Left forelimb (tissue), 1 donor: ENCODE measurements at regions not wholly inside any gene's neighbourhood (a gene's known extent, or its start where the extent isn't known, plus 50 kb on each side); places are given as distances from the start of the nearest gene placed in this dataset.
A peak's percentile ranks its signal among the peaks of the same experiment; 100 is the strongest.
"Not testable (repeated sequence)": the region's sequence is repeated elsewhere in the genome, so short reads cannot be mapped to it uniquely, and the experiment has no call there.

Source experiments
- DNase-seq: peaks from one replicate; pipeline ENCODE4 v3.0.0-alpha.2; 2018; ENCODE audit warnings: low spot score

GRCh38 chr1:144140243-144140642, 168.5 kb upstream of the FAM72C start:
- DNase-seq = not testable (repeated sequence)

- not testable (repeated sequence) for DNase-seq
Measured at GRCh38 chr1:144105006-144105405, 133.2 kb upstream of the FAM72C start.

GRCh38 chr1:144104000-144104677, 132.4 kb upstream of the FAM72C start:
- DNase-seq = peak; percentile 90

GRCh38 chr1:144103156-144103880, 131.5 kb upstream of the FAM72C start:
- peak; percentile 83 for DNase-seq

DNA sequence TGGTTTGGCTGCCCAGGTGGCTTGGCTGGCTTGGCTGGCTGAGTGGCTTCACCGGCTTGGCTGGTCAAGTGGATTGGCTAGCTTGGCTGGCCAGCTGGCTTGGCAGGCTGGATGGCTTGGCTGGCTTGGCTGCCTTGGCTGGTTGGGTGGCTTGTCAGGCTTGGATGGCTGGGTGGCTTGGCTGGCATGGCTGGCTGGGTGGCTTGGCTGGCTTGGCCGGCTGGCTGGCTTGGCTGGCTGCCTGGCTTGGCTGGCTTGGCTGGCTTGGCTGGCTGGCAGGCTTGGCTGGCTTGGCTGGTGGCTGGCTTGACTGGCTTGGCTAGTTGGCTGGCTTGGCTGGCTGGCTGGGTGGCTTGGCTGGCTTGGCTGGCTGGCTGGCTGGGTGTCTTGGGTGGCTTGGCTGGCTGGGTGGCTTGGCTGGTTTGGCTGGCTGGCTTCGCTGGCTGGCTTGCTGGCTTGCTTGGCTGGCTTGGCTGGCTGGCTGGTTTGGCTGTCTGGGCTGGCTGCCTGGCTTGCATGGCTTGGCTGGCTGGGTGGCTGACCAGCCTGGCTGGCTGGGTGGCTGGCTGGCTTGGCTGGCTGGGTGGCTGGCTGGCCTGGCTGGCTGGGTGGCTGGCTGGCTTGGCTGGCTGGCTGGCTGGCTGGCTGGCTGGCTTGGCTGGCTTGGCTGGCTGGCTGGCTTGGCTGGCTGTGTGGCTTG, 130.4 kb upstream of the FAM72C start:
- DNase-seq = not testable (repeated sequence)

- no peak for DNase-seq
Measured at GRCh38 chr1:144101397-144102045, 129.7 kb upstream of the FAM72C start.

DNA sequence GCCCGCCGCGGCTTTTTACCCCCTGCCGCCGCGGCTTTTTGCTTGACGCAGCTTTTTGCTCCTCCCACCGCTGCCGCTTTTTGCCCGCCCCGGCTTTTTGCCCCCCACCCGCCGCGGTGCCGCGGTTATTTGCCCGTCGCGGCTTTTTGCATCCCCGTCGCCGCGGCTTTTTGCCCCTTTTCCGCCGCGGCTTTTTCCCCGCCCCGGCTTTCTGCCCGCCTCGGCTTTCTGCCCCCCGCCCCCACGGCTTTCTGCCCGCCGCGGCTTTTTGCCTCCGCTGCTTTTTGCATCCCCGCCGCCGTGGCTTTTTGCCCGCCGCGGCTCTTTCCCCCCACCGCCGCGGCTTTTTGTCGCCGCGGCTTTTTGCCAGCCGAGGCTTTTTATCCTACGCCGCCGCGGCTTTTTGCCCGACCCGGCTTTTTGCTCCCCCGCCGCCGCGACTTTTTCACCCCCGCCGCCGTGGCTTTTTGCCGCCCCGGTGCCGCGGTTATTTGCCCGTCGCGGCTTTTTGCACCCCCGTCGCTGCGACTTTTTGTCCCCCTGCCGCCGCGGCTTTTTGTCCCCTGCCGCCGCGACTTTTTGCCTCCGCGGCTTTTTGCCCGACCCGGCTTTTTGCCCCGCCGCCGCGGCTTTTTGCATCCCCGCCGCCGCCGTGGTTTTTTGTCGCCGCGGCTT, 105.5 kb upstream of the FAM72C start:
- DNase-seq = peak; percentile 77

GRCh38 chr1:144076646-144077045, 104.9 kb upstream of the FAM72C start:
- not testable (repeated sequence) for DNase-seq

DNA sequence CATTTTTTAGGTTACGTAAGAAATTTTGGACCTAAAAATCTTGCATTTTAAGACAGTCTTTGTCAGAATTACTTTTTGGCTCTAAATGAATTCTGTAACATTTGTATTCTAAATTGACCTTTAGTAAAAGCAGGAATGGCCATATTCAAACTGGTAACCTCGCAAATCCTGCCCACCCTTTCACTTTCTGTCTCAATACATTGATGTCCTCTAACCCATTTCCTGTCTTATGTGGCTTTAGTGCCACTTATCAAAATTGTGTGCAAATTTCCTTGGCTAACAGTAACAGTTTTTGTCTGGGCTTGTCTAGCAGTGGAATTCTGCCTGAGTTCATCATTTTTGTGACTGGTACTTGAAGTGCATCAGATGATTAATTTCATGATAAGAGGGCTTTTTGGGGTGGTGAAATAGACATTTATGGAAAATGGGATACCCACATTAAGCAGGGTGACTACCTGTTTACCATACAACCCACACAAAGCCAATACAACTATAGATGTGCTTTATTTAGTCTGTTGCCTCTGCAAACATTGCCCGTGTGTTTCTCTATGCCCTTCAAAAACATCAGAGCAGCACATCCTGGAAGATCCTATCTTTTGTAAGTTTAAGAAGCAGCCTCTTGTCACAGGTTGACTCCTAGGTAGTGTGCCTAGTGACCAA, 98.7 kb upstream of the FAM72C start:
- DNase-seq = not testable (repeated sequence)

GRCh38 chr1:144067042-144067441, 95.3 kb upstream of the FAM72C start:
- not testable (repeated sequence) for DNase-seq

DNA sequence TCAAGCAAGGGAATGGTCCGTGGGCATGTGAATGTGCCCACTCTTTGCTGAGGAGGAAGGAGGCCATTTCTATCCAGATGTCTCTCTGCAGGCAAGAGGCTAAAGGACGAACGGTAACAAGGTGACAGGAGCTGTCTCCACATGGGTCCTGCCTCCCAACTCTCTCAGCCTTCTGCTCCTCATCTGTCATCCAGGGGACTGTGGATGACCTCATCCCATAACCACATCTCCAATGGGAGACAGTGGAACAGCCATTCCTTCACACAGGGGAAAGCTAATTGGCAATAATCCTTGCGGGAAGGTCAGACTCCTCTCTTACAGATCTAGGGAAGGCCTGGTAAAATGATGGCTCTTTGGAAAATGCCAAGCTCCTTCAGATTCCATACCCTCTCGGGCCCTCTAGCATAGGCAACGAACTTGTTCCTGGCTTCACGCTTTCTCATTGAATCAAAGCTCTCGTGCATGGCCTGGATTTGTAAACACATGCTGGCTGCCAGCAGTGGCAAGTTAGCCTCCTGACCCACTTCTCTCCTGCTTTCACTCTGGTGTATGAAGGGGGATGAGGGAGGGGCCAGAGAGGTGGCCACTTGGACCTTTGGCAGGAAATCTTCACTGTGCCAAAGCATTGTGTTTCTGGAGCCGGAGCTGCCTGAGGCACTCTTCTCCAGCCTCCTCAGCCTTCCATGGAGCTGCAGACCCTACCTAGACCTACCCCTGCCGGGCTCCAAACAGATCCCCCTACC, 94.5 kb upstream of the FAM72C start:
- DNase-seq = not testable (repeated sequence)

GRCh38 chr1:144065299-144066060, 93.7 kb upstream of the FAM72C start:
- not testable (repeated sequence) for DNase-seq

DNA sequence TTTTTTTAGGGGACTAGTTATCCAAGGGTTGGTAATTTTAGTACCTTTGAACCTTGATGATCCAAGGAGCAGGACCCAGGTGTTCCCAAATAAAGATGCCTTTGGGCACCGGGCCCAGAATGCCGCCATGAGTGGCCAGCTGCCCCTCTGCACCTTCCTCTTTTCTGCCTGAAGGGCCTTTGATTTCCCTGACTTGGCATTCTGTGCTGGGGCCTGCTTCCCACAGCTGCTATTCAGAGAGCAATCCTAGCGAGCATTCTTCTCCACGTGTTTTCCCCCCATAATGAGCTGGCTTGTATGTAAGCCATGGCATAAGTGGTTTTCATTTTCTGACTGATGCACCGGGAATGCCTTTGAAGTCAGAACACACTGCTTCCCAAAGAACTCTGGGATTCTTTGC, 77.6 kb upstream of the FAM72C start:
- DNase-seq = not testable (repeated sequence)

- not testable (repeated sequence) for DNase-seq
Measured at GRCh38 chr1:144046645-144047044, 74.9 kb upstream of the FAM72C start.

GRCh38 chr1:144045751-144046546, 74.2 kb upstream of the FAM72C start:
- not testable (repeated sequence) for DNase-seq

DNA sequence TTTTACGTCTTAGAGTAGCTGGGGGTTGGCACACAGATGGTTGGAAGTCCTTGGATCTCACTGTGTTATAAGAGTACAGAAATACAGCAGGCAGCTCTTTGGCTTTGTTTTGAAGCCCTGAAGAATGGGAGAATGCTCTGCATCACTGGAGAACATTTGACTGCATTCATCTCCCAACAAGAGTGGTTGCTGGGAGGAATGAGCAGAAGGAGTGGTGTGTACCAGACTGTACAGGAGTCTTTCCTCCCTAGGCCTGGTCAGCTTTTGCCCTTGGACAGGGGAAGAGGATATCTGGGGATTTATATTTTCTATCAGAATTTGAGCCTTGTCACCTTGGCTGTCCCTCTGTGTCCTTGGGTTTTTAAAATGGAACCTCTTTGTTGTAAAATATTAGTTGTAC, 70.5 kb upstream of the FAM72C start:
- not testable (repeated sequence) for DNase-seq

DNA sequence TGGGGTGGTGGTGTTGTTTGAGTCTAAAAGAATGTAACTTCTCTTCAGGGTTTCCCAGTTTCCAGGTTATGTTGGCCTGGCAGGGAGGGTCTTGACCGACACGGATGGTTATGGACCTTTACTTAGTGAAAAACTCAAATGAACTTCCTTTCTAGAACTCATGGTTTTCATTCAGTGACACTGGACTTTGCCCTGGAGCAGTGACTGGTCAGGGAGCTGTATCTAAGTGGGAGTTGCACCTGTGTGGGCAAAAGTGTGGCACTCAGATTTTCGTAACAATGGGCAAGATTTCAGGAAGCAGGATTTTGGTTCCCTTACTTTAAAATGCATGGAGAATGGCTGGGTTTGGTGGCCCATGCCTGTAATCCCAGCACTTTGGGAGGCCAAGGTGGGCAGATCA, 68.5 kb upstream of the FAM72C start:
- not testable (repeated sequence) for DNase-seq

DNA sequence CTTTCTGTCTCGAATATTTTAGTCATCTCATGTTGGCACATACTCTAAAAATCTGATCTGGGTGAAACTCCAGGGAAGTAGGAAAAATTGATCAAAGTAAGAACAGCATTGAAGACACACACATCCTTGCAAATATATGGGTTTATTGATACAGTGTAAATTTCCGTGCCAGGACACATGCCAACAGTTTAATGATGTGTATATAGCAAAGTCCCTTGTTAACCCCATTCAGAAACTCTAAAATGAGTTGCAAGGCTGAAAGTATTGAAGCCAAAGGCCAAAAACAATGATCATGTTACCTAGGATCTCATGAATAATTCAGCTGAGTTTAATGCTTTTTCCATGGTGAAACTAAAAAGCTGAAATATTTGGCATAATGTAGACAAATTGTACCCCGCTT, 62.3 kb upstream of the FAM72C start:
- not testable (repeated sequence) for DNase-seq

- not testable (repeated sequence) for DNase-seq
Measured at GRCh38 chr1:144031550-144031949, 59.8 kb upstream of the FAM72C start.
